CD4-positive, CD25-positive, alpha-beta regulatory T cell (primary cell): ENCODE measurements at regions not wholly inside any gene's neighbourhood (a gene's known extent, or its start where the extent isn't known, plus 50 kb on each side); places are given as distances from the start of the nearest gene placed in this dataset.

Source experiments
- ATAC-seq, 2 donors: fragments of 150-1000 bp; cut with Tn5 transposase; one replicate each; pipeline ENCODE4 v1.10.0; 2021; ENCODE audit warnings: low read depth in 2 of 2, moderate number of reproducible peaks in 2 of 2, moderate library complexity in 1 of 2
- DNase-seq, 3 donors: peaks; one replicate each; pipeline versions ENCODE4 v3.0.0 to v3.0.0-alpha.2; 2012 to 2022; ENCODE audit warnings: mixed read lengths in 1 of 3
- H3K27ac ChIP-seq: one replicate; pipeline ENCODE4 v1.7.0; 2013; ENCODE audit warnings: mild to moderate bottlenecking, low read length; ENCODE audit not compliant: insufficient read depth, poor library complexity, severe bottlenecking
- H3K27me3 ChIP-seq: one replicate; pipeline ENCODE4 v1.7.0; 2013; ENCODE audit warnings: low read length; ENCODE audit not compliant: control insufficient read depth, insufficient read depth
- H3K36me3 ChIP-seq: one replicate; pipeline ENCODE4 v1.7.0; 2013; ENCODE audit warnings: mild to moderate bottlenecking, low read length, moderate library complexity; ENCODE audit not compliant: control insufficient read depth, insufficient read depth
- H3K4me1 ChIP-seq: 2 replicates; pipeline ENCODE4 v1.7.0; 2013; ENCODE audit warnings: mild to moderate bottlenecking, low read length; ENCODE audit not compliant: insufficient read depth, control insufficient read depth, poor library complexity, severe bottlenecking
- H3K4me3 ChIP-seq: one replicate; pipeline ENCODE4 v1.7.0; 2013; ENCODE audit warnings: low read depth, mild to moderate bottlenecking, low read length, moderate library complexity
- H3K9me3 ChIP-seq, 2 experiments: 1 replicate in 1 of 2; 2 replicates in 1 of 2; pipeline ENCODE4 v1.7.0; 2013; ENCODE audit warnings: low read length in 2 of 2, mild to moderate bottlenecking in 1 of 2, moderate library complexity in 1 of 2; ENCODE audit not compliant: control insufficient read depth in 2 of 2
- H3K27ac Mint-ChIP-seq, 3 donors: one replicate each; pipeline ENCODE4 v1.8.0; 2020 to 2022; ENCODE audit warnings: mild to moderate bottlenecking in 3 of 3, mixed read lengths in 3 of 3, moderate library complexity in 2 of 3
- H3K27me3 Mint-ChIP-seq: one replicate; pipeline ENCODE4 v1.8.0; 2022; ENCODE audit warnings: mild to moderate bottlenecking, mixed read lengths
- H3K36me3 Mint-ChIP-seq: one replicate; pipeline ENCODE4 v1.8.0; 2020; ENCODE audit warnings: mixed read lengths
- H3K4me1 Mint-ChIP-seq, 4 donors: one replicate each; pipeline ENCODE4 v1.8.0; 2020 to 2022; ENCODE audit warnings: mixed read lengths in 4 of 4, mild to moderate bottlenecking in 1 of 4
- H3K4me3 Mint-ChIP-seq, 4 donors: one replicate each; pipeline ENCODE4 v1.8.0; 2020 to 2022; ENCODE audit warnings: mild to moderate bottlenecking in 4 of 4, mixed read lengths in 4 of 4, moderate library complexity in 3 of 4
- H3K9me3 Mint-ChIP-seq, 7 donors: one replicate each; pipeline ENCODE4 v1.8.0; 2020 to 2022; ENCODE audit warnings: mixed read lengths in 7 of 7, mild to moderate bottlenecking in 3 of 7, moderate library complexity in 2 of 7

DNA sequence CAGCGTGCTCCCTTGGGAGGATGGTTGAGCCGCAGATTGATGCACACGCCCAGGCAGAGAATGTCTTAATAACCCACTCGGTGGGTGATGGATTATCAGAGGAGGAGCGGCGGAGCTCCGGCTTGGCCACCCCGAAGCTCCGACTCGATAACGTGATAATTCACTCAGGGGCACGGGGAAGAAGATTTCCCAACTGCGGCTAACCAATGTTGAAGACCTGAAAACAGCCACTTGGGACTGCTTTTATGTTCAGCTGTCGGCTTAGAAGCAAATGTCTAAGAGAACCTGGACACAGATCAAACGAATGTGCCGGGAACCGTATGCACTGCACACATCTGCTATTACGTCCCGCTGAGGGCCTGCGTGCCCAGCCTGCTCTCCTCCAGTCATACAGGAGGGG lies 206.8 kb upstream of the CADM1 start:
- no peaks in the 10 kb centered on the region for H3K4me1 ChIP-seq
- ATAC-seq: no peak
- no peaks in the 10 kb centered on the region for H3K36me3 ChIP-seq
- H3K9me3 ChIP-seq: no peaks in the 10 kb centered on the region
- DNase-seq: no peak
- peaks cover 2% of the 10 kb centered on the region for H3K27me3 ChIP-seq
- no peaks in the 10 kb centered on the region for H3K36me3 Mint-ChIP-seq
- no peak overlapping the region for H3K4me3 Mint-ChIP-seq
- no peak overlapping the region for H3K27ac Mint-ChIP-seq
- H3K27ac ChIP-seq: no peak overlapping the region
- H3K4me3 ChIP-seq: no peak overlapping the region
- no peaks in the 10 kb centered on the region for H3K27me3 Mint-ChIP-seq
- H3K4me1 Mint-ChIP-seq: peaks cover 0 to 4% (median 0%) of the 10 kb centered on the region in 4 donors
- H3K9me3 Mint-ChIP-seq: peaks cover 0 to 6% (median 0%) of the 10 kb centered on the region in 7 donors

DNA sequence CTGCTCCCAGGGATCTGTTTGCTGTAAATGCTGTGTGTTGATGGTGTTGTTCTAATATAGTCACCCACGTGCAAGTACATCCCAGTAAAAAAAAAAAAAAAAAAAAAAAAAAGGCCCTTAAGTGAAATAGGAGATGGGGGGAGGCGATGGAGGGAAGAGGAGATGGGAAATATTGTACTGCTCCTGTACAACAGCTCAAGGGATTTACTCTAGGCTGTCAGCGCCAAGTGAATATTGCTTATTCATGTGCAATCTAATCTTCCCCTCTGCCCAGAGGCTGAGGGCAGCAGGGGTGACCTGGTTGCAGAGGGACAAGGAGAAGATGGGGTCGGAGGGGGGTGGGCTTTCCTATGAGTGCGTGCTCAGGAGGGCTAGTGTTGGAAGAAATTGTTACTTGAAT lies 206.2 kb upstream of the CADM1 start:
- Mint-ChIP-seq H3K27ac (no peak overlapping the region), H3K27me3 (peaks cover 2% of the 10 kb centered on the region), H3K4me1 (peaks cover 0 to 4% (median 0%) of the 10 kb centered on the region in 4 donors), H3K9me3 (peaks cover 0 to 5% (median 0%) of the 10 kb centered on the region in 7 donors), H3K4me3 (no peak overlapping the region), H3K36me3 (no peaks in the 10 kb centered on the region)
- peaks cover 2% of the 10 kb centered on the region for H3K27me3 ChIP-seq
- H3K36me3 ChIP-seq: no peaks in the 10 kb centered on the region
- DNase-seq (no peak), ATAC-seq (no peak)
- no peaks in the 10 kb centered on the region for H3K4me1 ChIP-seq
- no peaks in the 10 kb centered on the region for H3K9me3 ChIP-seq
- no peak overlapping the region for H3K27ac ChIP-seq
- H3K4me3 ChIP-seq: no peak overlapping the region

DNA sequence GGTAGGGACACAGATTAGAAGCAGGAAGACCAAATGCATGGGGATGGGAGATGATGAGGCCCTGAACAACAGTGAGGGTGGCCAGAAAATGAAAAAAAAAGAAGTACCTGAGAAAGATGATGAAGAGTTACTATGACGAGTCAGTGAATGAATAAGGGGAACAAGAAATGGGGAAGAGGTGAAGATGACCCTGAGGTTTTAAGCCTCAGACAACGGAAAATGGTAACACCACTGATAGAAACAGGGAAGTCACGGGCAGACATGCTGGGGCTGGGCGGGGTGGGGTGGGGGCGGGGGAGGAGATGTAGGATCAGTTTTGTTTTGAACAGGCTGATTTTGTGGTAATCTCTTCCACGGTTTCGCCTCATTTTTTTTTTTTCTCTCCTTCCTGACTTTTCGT lies 205.1 kb upstream of the CADM1 start:
- DNase-seq: no peak
- H3K4me1 ChIP-seq: no peaks in the 10 kb centered on the region
- H3K4me3 ChIP-seq: no peak overlapping the region
- no peak overlapping the region for H3K27ac ChIP-seq
- peaks cover 10% of the 10 kb centered on the region for H3K27me3 Mint-ChIP-seq
- no peaks in the 10 kb centered on the region for H3K36me3 Mint-ChIP-seq
- no peaks in the 10 kb centered on the region for H3K36me3 ChIP-seq
- no peaks in the 10 kb centered on the region for H3K9me3 ChIP-seq
- no peak overlapping the region for H3K27ac Mint-ChIP-seq
- peaks cover 0 to 7% (median 2%) of the 10 kb centered on the region in 7 donors for H3K9me3 Mint-ChIP-seq
- H3K4me1 Mint-ChIP-seq: peaks cover 0 to 4% (median 0%) of the 10 kb centered on the region in 4 donors
- peaks cover 2% of the 10 kb centered on the region for H3K27me3 ChIP-seq
- H3K4me3 Mint-ChIP-seq: no peak overlapping the region
- ATAC-seq: no peak

DNA sequence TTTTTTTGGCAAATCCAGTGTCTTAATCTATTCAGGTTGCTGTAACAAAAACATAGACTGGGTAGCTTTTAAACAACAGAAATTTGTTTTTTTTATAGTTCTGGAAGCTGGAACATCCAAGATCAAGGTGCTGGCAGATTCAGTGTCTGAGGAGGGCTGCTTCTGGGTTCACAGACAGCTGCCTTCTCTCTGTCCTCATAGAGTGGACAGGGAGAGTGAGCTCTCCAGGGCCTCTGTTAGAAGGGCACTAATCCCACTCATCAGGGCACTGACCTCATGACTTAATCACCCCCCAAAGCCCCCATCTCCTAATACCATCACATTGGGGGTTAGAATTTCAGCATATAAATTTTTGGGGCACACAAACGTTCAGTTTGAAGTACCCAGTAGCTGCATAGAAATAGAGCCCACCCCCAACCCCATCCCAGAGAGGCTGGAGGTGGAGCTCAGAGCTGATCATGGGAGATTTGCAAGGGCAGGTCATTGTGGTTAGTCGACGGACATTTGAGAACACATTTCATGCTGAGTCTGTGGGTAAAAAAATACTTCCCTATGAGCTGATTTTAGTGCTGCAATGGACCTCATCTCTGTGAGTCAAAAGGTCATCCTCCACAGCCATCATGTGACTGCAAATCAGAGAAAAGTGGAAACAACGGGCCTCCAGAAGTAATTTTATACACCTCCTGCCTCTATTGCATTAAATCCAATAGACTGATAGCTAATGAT lies 203.1 kb upstream of the CADM1 start:
- H3K4me3 ChIP-seq: no peak overlapping the region
- no peaks in the 10 kb centered on the region for H3K36me3 ChIP-seq
- DNase-seq (no peak), ATAC-seq (no peak)
- no peaks in the 10 kb centered on the region for H3K27me3 ChIP-seq
- Mint-ChIP-seq H3K27ac (no peak overlapping the region), H3K9me3 (peaks cover 0 to 9% (median 3%) of the 10 kb centered on the region in 7 donors), H3K4me1 (peaks cover 0 to 4% (median 0%) of the 10 kb centered on the region in 4 donors), H3K36me3 (no peaks in the 10 kb centered on the region), H3K4me3 (no peak overlapping the region), H3K27me3 (peaks cover 10% of the 10 kb centered on the region)
- H3K4me1 ChIP-seq: no peaks in the 10 kb centered on the region
- H3K27ac ChIP-seq: no peak overlapping the region
- H3K9me3 ChIP-seq: no peaks in the 10 kb centered on the region

- no peak overlapping the region for H3K4me3 Mint-ChIP-seq
- Histone ChIP-seq H3K4me1 (no peaks in the 10 kb centered on the region), H3K27me3 (no peaks in the 10 kb centered on the region), H3K4me3 (no peak overlapping the region), H3K27ac (no peak overlapping the region), H3K36me3 (no peaks in the 10 kb centered on the region), H3K9me3 (no peaks in the 10 kb centered on the region)
- no peak overlapping the region for H3K27ac Mint-ChIP-seq
- DNase-seq (no peak), ATAC-seq (no peak)
- H3K4me1 Mint-ChIP-seq: peaks cover 0 to 4% (median 0%) of the 10 kb centered on the region in 4 donors
- H3K36me3 Mint-ChIP-seq: no peaks in the 10 kb centered on the region
- H3K9me3 Mint-ChIP-seq: peaks cover 0 to 8% (median 1%) of the 10 kb centered on the region in 7 donors
- H3K27me3 Mint-ChIP-seq: peaks cover 10% of the 10 kb centered on the region
Observed at GRCh38 chr11:115706626-115707135, 202.5 kb upstream of the CADM1 start.

DNA sequence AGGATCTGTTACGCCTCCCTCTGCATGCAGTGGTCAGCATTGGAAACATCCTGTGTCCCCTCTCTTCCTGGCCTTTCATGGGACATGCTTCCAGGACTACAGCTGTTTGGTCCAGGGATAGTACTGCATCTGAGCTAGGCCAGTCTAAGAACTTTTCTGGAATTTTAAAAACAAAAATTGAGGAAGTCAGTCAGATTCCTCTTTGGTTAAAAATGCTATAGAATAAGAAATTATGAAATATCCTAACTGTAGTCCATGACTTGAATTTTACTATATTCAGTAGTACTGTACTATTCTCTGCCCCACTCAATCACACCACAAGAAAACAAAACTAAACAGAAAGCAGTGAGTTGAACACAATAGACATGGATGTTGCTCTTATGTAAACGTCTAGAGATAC lies 201.0 kb upstream of the CADM1 start:
- Histone ChIP-seq H3K27me3 (no peaks in the 10 kb centered on the region), H3K36me3 (no peaks in the 10 kb centered on the region), H3K4me3 (no peak overlapping the region), H3K4me1 (no peaks in the 10 kb centered on the region), H3K9me3 (no peaks in the 10 kb centered on the region), H3K27ac (no peak overlapping the region)
- Mint-ChIP-seq H3K36me3 (no peaks in the 10 kb centered on the region), H3K4me1 (peaks cover 0 to 4% (median 0%) of the 10 kb centered on the region in 4 donors), H3K4me3 (no peak overlapping the region), H3K27ac (no peak overlapping the region), H3K9me3 (peaks cover 0 to 8% (median 3%) of the 10 kb centered on the region in 7 donors), H3K27me3 (peaks cover 14% of the 10 kb centered on the region)
- DNase-seq: no peak
- ATAC-seq: no peak

- H3K27ac ChIP-seq: no peak overlapping the region
- H3K9me3 ChIP-seq: no peaks in the 10 kb centered on the region
- Mint-ChIP-seq H3K36me3 (no peaks in the 10 kb centered on the region), H3K4me3 (no peak overlapping the region), H3K4me1 (no peaks in the 10 kb centered on the region), H3K27ac (no peak overlapping the region), H3K27me3 (peaks cover 18% of the 10 kb centered on the region), H3K9me3 (peaks cover 0 to 5% (median 3%) of the 10 kb centered on the region in 7 donors)
- ATAC-seq: no peak
- peaks cover 2% of the 10 kb centered on the region for H3K27me3 ChIP-seq
- no peak overlapping the region for H3K4me3 ChIP-seq
- DNase-seq: no peak
- H3K36me3 ChIP-seq: no peaks in the 10 kb centered on the region
- no peaks in the 10 kb centered on the region for H3K4me1 ChIP-seq
Observed at GRCh38 chr11:115700981-115701875, 197.0 kb upstream of the CADM1 start.
